SK-N-SH (cell line): ENCODE measurements at regions not wholly inside any gene's neighbourhood (a gene's known extent, or its start where the extent isn't known, plus 50 kb on each side); places are given as distances from the start of the nearest gene placed in this dataset.

Experiments used
- CTCF ChIP-seq: fragments of 200-600 bp; sonication (generic); IDR thresholded peaks from 2 replicates; pipeline ENCODE4 v1.6.1; 2017; ENCODE audit warnings: antibody characterized with exemption, mild to moderate bottlenecking, moderate library complexity
- POLR2AphosphoS5 ChIP-seq: IDR thresholded peaks from 2 replicates; pipeline ENCODE4 v1.6.1; 2012; ENCODE audit warnings: low read depth, low read length
- RAD21 ChIP-seq: IDR thresholded peaks from 2 replicates; pipeline ENCODE4 v1.6.1; 2012; ENCODE audit warnings: mild to moderate bottlenecking, low read length

GRCh38 chr13:109548374-109548773 is 238.0 kb downstream of the IRS2 start:
- TF ChIP-seq CTCF (no peak), POLR2AphosphoS5 (no peak), RAD21 (no peak)
